Adrenal gland (tissue), 9 donors: ENCODE measurements at regions not wholly inside any gene's neighbourhood (a gene's known extent, or its start where the extent isn't known, plus 50 kb on each side); places are given as distances from the start of the nearest gene placed in this dataset.

Source experiments
- DNase-seq, 7 donors: peaks; one replicate each; pipeline ENCODE4 v3.0.0-alpha.2; 2019 to 2020
- H3K27ac ChIP-seq, 5 donors: fragments of 200-600 bp; sonication (generic) in 4 of 5; 1 replicate in 3 of 5; 2 replicates in 2 of 5; pipeline versions ENCODE4 v1.5.1 to v1.8.0; 2016 to 2020; ENCODE audit warnings: mild to moderate bottlenecking in 1 of 5
- H3K27me3 ChIP-seq: fragments of 200-600 bp; 2 replicates; pipeline ENCODE4 v1.8.0; 2021
- H3K36me3 ChIP-seq, 2 donors: fragments of 200-600 bp; replicated peaks in 1 of 2; 1 replicate in 1 of 2; 2 replicates in 1 of 2; pipeline versions ENCODE4 v1.5.1 to v1.8.0; 2018 to 2022
- H3K4me1 ChIP-seq, 2 donors: fragments of 200-600 bp; replicated peaks in 1 of 2; 1 replicate in 1 of 2; 2 replicates in 1 of 2; pipeline versions ENCODE4 v1.5.1 to v1.8.0; 2018 to 2021
- H3K4me3 ChIP-seq, 4 donors: fragments of 200-600 bp; sonication (generic) in 3 of 4; one replicate each; pipeline ENCODE4 v1.5.1; 2016 to 2018
- H3K9me3 ChIP-seq, 3 donors: fragments of 200-600 bp; sonication (generic) in 1 of 3; replicated peaks in 1 of 3; 1 replicate in 2 of 3; 2 replicates in 1 of 3; pipeline versions ENCODE4 v1.5.1 to v1.8.0; 2016 to 2021
- POLR2A ChIP-seq, 2 donors: fragments of 450-650 bp; IDR thresholded peaks; one replicate each; pipeline ENCODE4 v1.6.1; 2017; ENCODE audit warnings: antibody characterized with exemption in 2 of 2, mild to moderate bottlenecking in 2 of 2, moderate library complexity in 1 of 2
- WGBS, 4 donors: extraction: QIAGEN DNeasy Blood & Tissue Kit in 2 of 4; methylation state at CpG; one replicate each; pipeline versions ENCODE4 v1.1.5 to v1.1.7; 2013 to 2017; 5-methylcytosine and 5-hydroxymethylcytosine counted together
- intact Hi-C, 2 donors: fragments of 100-400 bp; cut with DNase I; formaldehyde crosslinking; loops; one replicate each; pipeline versions ENCODE4 v1.14.1 to v1.15.0; 2022 to 2023
- TF ChIP-seq, protein P1 (sequence below), 6 experiments: fragments of 450-650 bp in 4 of 6; fragments of 200-600 bp in 2 of 6; sonication (generic) in 1 of 6; IDR thresholded peaks; 1 replicate in 5 of 6; 2 replicates in 1 of 6; pipeline versions ENCODE4 v1.5.1 to v1.8.0; 2016 to 2021; ENCODE audit warnings: antibody characterized with exemption in 6 of 6, mild to moderate bottlenecking in 2 of 6, moderate library complexity in 1 of 6
- donor health status: healthy with polysubstance abuse.
- donor health status: Bipolar disorder and iron deficiency.
- donor health status: DM: yes; HTN: yes; CAD: no.
- donor health status: DM: no; HTN: no; CAD: no.
- donor health status: DM: no; HTN: no; CAD: no.

- H3K36me3 ChIP-seq: no peaks in the 10 kb centered on the region
- WGBS, 4 donors: 29 to 60% (median 38%) methylated on average over 1 of the region's 1 CpG
- TF ChIP-seq, protein P1, sequence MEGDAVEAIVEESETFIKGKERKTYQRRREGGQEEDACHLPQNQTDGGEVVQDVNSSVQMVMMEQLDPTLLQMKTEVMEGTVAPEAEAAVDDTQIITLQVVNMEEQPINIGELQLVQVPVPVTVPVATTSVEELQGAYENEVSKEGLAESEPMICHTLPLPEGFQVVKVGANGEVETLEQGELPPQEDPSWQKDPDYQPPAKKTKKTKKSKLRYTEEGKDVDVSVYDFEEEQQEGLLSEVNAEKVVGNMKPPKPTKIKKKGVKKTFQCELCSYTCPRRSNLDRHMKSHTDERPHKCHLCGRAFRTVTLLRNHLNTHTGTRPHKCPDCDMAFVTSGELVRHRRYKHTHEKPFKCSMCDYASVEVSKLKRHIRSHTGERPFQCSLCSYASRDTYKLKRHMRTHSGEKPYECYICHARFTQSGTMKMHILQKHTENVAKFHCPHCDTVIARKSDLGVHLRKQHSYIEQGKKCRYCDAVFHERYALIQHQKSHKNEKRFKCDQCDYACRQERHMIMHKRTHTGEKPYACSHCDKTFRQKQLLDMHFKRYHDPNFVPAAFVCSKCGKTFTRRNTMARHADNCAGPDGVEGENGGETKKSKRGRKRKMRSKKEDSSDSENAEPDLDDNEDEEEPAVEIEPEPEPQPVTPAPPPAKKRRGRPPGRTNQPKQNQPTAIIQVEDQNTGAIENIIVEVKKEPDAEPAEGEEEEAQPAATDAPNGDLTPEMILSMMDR (IDR thresholded peaks at IDR 0.05): no peak
- TF ChIP-seq POLR2A (IDR thresholded peaks at IDR 0.05): no peak
- no peak overlapping the region for H3K27ac ChIP-seq
- H3K4me1 ChIP-seq: no peaks in the 10 kb centered on the region
- no peaks in the 10 kb centered on the region for H3K27me3 ChIP-seq
- H3K9me3 ChIP-seq: no peaks in the 10 kb centered on the region
- DNase-seq: no peak
- no peak overlapping the region for H3K4me3 ChIP-seq
- intact Hi-C loops: no loop called here
Measured at GRCh38 chr3:181947606-181948005, 235.9 kb downstream of the SOX2 start.

GRCh38 chr3:181948286-181948685 lies 236.6 kb downstream of the SOX2 start:
- H3K27me3 ChIP-seq: no peaks in the 10 kb centered on the region
- no peak overlapping the region for H3K27ac ChIP-seq
- no peak for DNase-seq
- intact Hi-C loops: no loop called here
- WGBS, 4 donors: 74 to 86% (median 80%) methylated on average over 2 of the region's 2 CpGs
- TF ChIP-seq POLR2A (IDR thresholded peaks at IDR 0.05): no peak
- TF ChIP-seq, protein P1 (IDR thresholded peaks at IDR 0.05): no peak
- no peaks in the 10 kb centered on the region for H3K4me1 ChIP-seq
- H3K9me3 ChIP-seq: no peaks in the 10 kb centered on the region
- H3K4me3 ChIP-seq: no peak overlapping the region
- H3K36me3 ChIP-seq: no peaks in the 10 kb centered on the region

- Histone ChIP-seq H3K4me1 (no peaks in the 10 kb centered on the region), H3K27ac (no peak overlapping the region), H3K9me3 (no peaks in the 10 kb centered on the region), H3K27me3 (no peaks in the 10 kb centered on the region), H3K4me3 (no peak overlapping the region), H3K36me3 (no peaks in the 10 kb centered on the region)
- no peak for TF ChIP-seq POLR2A (IDR thresholded peaks at IDR 0.05)
- TF ChIP-seq, protein P1 (IDR thresholded peaks at IDR 0.05): no peak
- WGBS, 4 donors: 85 to 90% (median 87%) methylated on average over 5 of the region's 5 CpGs
- intact Hi-C loops: no loop called here
- no peak for DNase-seq
Measured at GRCh38 chr3:181952221-181952620, 240.5 kb downstream of the SOX2 start.

GRCh38 chr3:181952929-181953328 lies 241.2 kb downstream of the SOX2 start:
- H3K9me3 ChIP-seq: no peaks in the 10 kb centered on the region
- WGBS, 4 donors: 65 to 93% (median 72%) methylated on average over 4 of the region's 4 CpGs
- H3K4me3 ChIP-seq: no peak overlapping the region
- no peak for DNase-seq
- intact Hi-C loops: no loop called here
- H3K36me3 ChIP-seq: no peaks in the 10 kb centered on the region
- H3K4me1 ChIP-seq: no peaks in the 10 kb centered on the region
- H3K27me3 ChIP-seq: no peaks in the 10 kb centered on the region
- TF ChIP-seq, protein P1 (IDR thresholded peaks at IDR 0.05): no peak
- TF ChIP-seq POLR2A (IDR thresholded peaks at IDR 0.05): no peak
- H3K27ac ChIP-seq: no peak overlapping the region
